ENCODE measurements at regions not wholly inside any gene's neighbourhood (a gene's known extent, or its start where the extent isn't known, plus 50 kb on each side); places are given as distances from the start of the nearest gene placed in this dataset.

DNA sequence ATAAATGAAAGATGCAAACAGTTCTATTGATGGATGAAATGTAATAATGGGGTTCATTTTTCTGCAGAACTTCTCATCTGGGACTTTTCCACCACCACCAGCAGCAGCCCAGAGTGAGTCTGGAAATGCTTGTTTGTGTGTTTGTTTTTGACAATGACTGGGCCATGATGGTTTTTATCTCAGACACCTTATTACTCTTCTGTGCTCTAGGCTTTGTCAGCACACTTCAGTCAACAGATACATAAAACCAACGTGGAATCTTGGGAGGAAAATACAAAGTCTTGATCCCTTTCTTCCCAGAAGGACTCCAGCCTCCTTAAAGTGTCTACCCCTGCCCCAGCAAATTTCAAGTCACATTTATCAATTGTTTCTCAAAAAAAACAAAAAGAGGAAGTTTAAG, 134.0 kb downstream of the MREG start:
- no peak for ATAC-seq
- no peaks in the 10 kb centered on the region for H3K36me3 ChIP-seq (ENCODE audit: control insufficient read depth, insufficient read depth, low read length)
- H3K9me3 ChIP-seq (ENCODE audit: control insufficient read depth, insufficient read depth, low read length) = no peaks in the 10 kb centered on the region
- 48% methylated on average over 1 of the region's 1 CpG for WGBS (ENCODE audit: insufficient coverage)
- no peaks in the 10 kb centered on the region for H3K36me3 Mint-ChIP-seq
- no peak overlapping the region for H3K4me3 ChIP-seq (ENCODE audit: low read length)
- H3K4me1 Mint-ChIP-seq = no peaks in the 10 kb centered on the region
- H3K4me3 Mint-ChIP-seq = no peak overlapping the region
- H3K27ac ChIP-seq (ENCODE audit: low read length) = no peak overlapping the region
- TF ChIP-seq, protein P1, sequence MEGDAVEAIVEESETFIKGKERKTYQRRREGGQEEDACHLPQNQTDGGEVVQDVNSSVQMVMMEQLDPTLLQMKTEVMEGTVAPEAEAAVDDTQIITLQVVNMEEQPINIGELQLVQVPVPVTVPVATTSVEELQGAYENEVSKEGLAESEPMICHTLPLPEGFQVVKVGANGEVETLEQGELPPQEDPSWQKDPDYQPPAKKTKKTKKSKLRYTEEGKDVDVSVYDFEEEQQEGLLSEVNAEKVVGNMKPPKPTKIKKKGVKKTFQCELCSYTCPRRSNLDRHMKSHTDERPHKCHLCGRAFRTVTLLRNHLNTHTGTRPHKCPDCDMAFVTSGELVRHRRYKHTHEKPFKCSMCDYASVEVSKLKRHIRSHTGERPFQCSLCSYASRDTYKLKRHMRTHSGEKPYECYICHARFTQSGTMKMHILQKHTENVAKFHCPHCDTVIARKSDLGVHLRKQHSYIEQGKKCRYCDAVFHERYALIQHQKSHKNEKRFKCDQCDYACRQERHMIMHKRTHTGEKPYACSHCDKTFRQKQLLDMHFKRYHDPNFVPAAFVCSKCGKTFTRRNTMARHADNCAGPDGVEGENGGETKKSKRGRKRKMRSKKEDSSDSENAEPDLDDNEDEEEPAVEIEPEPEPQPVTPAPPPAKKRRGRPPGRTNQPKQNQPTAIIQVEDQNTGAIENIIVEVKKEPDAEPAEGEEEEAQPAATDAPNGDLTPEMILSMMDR (IDR thresholded peaks at IDR 0.05) = no peak
- DNase-seq = no peak
- no peak overlapping the region for H3K27ac Mint-ChIP-seq
- intact Hi-C loops (cut with micrococcal nuclease) = no loop called here
- H3K9me3 Mint-ChIP-seq = no peaks in the 10 kb centered on the region
- peaks cover 9 to 34% of the 10 kb centered on the region in 2 donors for H3K27me3 Mint-ChIP-seq (ENCODE audit: low read depth in 2 of 2)
- H3K4me1 ChIP-seq (ENCODE audit: control insufficient read depth, insufficient read depth, low read length) = no peaks in the 10 kb centered on the region
- H3K27me3 ChIP-seq (ENCODE audit: control insufficient read depth, insufficient read depth, low read length) = no peaks in the 10 kb centered on the region

DNA sequence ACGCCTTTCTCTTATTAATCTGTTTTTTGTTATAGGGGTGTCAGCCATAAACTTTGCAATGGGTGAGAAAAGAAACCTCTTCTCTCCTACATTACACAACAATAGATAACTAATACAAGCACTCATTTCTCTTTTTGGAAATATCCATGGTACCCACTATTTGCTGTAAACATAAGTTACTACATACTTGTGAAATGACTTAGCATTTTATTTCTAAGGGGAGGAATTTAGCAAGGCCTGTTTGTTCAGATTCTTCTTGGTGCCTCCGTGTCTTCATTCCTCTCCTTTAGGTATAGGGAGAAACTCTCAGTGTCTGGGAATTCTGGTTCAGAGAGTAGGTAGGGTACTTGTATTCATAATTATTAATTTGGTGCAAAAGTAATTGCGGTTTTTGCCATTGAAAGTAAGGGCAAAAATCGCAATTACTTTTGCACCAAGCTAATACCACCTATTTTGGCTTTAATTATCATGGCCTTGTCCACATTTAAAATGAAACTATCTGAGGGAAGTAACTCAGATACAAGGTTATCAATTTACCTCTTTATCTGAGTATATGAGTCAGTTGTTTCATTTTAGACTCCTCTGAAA, 134.8 kb downstream of the MREG start:
- Histone ChIP-seq H3K27me3 (ENCODE audit: control insufficient read depth, insufficient read depth, low read length) (no peaks in the 10 kb centered on the region), H3K27ac (ENCODE audit: low read length) (no peak overlapping the region), H3K4me1 (ENCODE audit: control insufficient read depth, insufficient read depth, low read length) (no peaks in the 10 kb centered on the region), H3K9me3 (ENCODE audit: control insufficient read depth, insufficient read depth, low read length) (no peaks in the 10 kb centered on the region), H3K36me3 (ENCODE audit: control insufficient read depth, insufficient read depth, low read length) (no peaks in the 10 kb centered on the region), H3K4me3 (ENCODE audit: low read length) (no peak overlapping the region)
- ATAC-seq (no peak), DNase-seq (no peak)
- WGBS (ENCODE audit: insufficient coverage) = 81% methylated on average over 2 of the region's 4 CpGs
- H3K4me1 Mint-ChIP-seq = no peaks in the 10 kb centered on the region
- no peak overlapping the region for H3K27ac Mint-ChIP-seq
- no peaks in the 10 kb centered on the region for H3K36me3 Mint-ChIP-seq
- H3K4me3 Mint-ChIP-seq = no peak overlapping the region
- H3K27me3 Mint-ChIP-seq (ENCODE audit: low read depth in 2 of 2) = peaks cover 9 to 34% of the 10 kb centered on the region in 2 donors
- TF ChIP-seq, protein P1 (IDR thresholded peaks at IDR 0.05) = no peak
- H3K9me3 Mint-ChIP-seq = no peaks in the 10 kb centered on the region
- intact Hi-C loops (cut with micrococcal nuclease) = no loop called here

DNA sequence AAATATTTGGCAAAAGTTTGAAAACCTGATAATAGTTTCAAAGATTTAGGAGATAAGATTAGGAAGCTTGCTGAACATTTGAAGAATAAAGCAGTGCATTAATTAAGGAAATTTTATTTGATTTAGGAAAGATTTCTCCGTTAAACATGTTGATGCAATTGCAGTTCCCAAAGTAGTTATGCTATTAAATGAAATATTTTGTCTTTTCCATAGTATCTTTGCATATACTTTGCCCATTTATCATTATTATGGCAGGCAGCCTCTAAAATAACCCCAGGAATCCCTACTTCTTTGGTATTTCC, 136.5 kb downstream of the MREG start:
- TF ChIP-seq, protein P1 (IDR thresholded peaks at IDR 0.05) = no peak
- H3K36me3 Mint-ChIP-seq = no peaks in the 10 kb centered on the region

More for the DNA sequence above, 136.5 kb downstream of the MREG start:
- ATAC-seq = no peak
- H3K4me1 ChIP-seq (ENCODE audit: control insufficient read depth, insufficient read depth, low read length) = no peaks in the 10 kb centered on the region
- no peaks in the 10 kb centered on the region for H3K9me3 ChIP-seq (ENCODE audit: control insufficient read depth, insufficient read depth, low read length)
- intact Hi-C loops (cut with micrococcal nuclease) = no loop called here
- Mint-ChIP-seq H3K4me1 (no peaks in the 10 kb centered on the region), H3K4me3 (no peak overlapping the region), H3K27ac (no peak overlapping the region), H3K9me3 (no peaks in the 10 kb centered on the region), H3K27me3 (ENCODE audit: low read depth in 2 of 2) (peaks cover 15 to 45% of the 10 kb centered on the region in 2 donors)
- no peaks in the 10 kb centered on the region for H3K27me3 ChIP-seq (ENCODE audit: control insufficient read depth, insufficient read depth, low read length)
- H3K36me3 ChIP-seq (ENCODE audit: control insufficient read depth, insufficient read depth, low read length) = no peaks in the 10 kb centered on the region
- WGBS (ENCODE audit: insufficient coverage) = no CpG with 5 or more reads among the region's 1 CpG
- H3K4me3 ChIP-seq (ENCODE audit: low read length) = no peak overlapping the region
- no peak overlapping the region for H3K27ac ChIP-seq (ENCODE audit: low read length)
- DNase-seq = no peak

Data from natural killer cell (primary cell).